GM10248 (cell line): ENCODE measurements at regions not wholly inside any gene's neighbourhood (a gene's known extent, or its start where the extent isn't known, plus 50 kb on each side); places are given as distances from the start of the nearest gene placed in this dataset.

Source experiments
- CTCF ChIA-PET: fragments of 300-600 bp; sonication (Branson Sonifier 250); formaldehyde crosslinking; extraction: SDS; loops from one replicate; lab custom pipeline; 2021; ENCODE audit warnings: antibody characterized with exemption; lab: Yijun Ruan, JAX
- POLR2A ChIA-PET: fragments of 350-650 bp; sonication (Branson Sonifier 250); formaldehyde crosslinking; extraction: SDS; loops from one replicate; lab custom pipeline; 2020; ENCODE audit warnings: antibody characterized with exemption; lab: Yijun Ruan, JAX
- DNase-seq: peaks from one replicate; pipeline ENCODE4 v3.0.0; 2012; ENCODE audit errors: extremely low spot score
- CTCF ChIP-seq: IDR thresholded peaks from 2 replicates; pipeline ENCODE4 v1.5.1; 2012; ENCODE audit warnings: mild to moderate bottlenecking, low read depth; ENCODE audit errors: extremely low read depth, missing control alignments, control extremely low read depth

- DNase-seq = no peak
- no peak for TF ChIP-seq CTCF
- CTCF ChIA-PET = no interaction called here
- POLR2A ChIA-PET = no interaction called here
Measured at GRCh38 chr13:88887045-88887662, 1216.0 kb downstream of the SLITRK5 start.

GRCh38 chr13:88895261-88895941, 1224.2 kb downstream of the SLITRK5 start:
- ChIA-PET CTCF (interaction anchor here (1.3 to 1.4 kb wide), 2 partner anchors 10 to 19 kb away, joined by 3 to 4 read pairs; no protein-coding TSS in a partner anchor), POLR2A (no interaction called here)
- no peak for TF ChIP-seq CTCF
- no peak for DNase-seq

GRCh38 chr13:88896466-88896865, 1225.3 kb downstream of the SLITRK5 start:
- no peak for DNase-seq
- no peak for TF ChIP-seq CTCF
- CTCF ChIA-PET = interaction anchor here (1.3 to 1.4 kb wide), 3 partner anchors 8 to 20 kb away, joined by 3 to 5 read pairs (median 4); no protein-coding TSS in a partner anchor
- POLR2A ChIA-PET = no interaction called here

- DNase-seq = no peak
- ChIA-PET CTCF (no interaction called here), POLR2A (no interaction called here)
- TF ChIP-seq CTCF = no peak
Measured at GRCh38 chr13:88908961-88909441, 1237.8 kb downstream of the SLITRK5 start.

- CTCF ChIA-PET = no interaction called here
- no peak for TF ChIP-seq CTCF
- DNase-seq = no peak
- POLR2A ChIA-PET = no interaction called here
Measured at GRCh38 chr13:88919970-88920628, 1248.9 kb downstream of the SLITRK5 start.

GRCh38 chr13:88925954-88926353, 1254.8 kb downstream of the SLITRK5 start:
- no peak for DNase-seq
- no peak for TF ChIP-seq CTCF
- ChIA-PET POLR2A (no interaction called here), CTCF (interaction anchor here (1.7 kb wide), 1 partner anchor 13 kb away, joined by 4 read pairs; no protein-coding TSS in a partner anchor)
